Subcutaneous abdominal adipose tissue (tissue), 5 donors: ENCODE measurements at regions not wholly inside any gene's neighbourhood (a gene's known extent, or its start where the extent isn't known, plus 50 kb on each side); places are given as distances from the start of the nearest gene placed in this dataset.

ENCODE experiments used
- H3K27ac ChIP-seq: one replicate; pipeline ENCODE4 v1.7.0; 2013; ENCODE audit warnings: low read depth, mild to moderate bottlenecking, inconsistent platforms, low read length, moderate library complexity
- H3K27me3 ChIP-seq, 5 donors: one replicate each; pipeline ENCODE4 v1.7.0; 2013; ENCODE audit warnings: low read length in 5 of 5, inconsistent platforms in 1 of 5; ENCODE audit not compliant: control insufficient read depth in 5 of 5, insufficient read depth in 4 of 5
- H3K36me3 ChIP-seq, 5 donors: one replicate each; pipeline ENCODE4 v1.7.0; 2013; ENCODE audit warnings: low read length in 5 of 5; ENCODE audit not compliant: control insufficient read depth in 5 of 5, insufficient read depth in 5 of 5
- H3K4me1 ChIP-seq, 5 donors: one replicate each; pipeline ENCODE4 v1.7.0; 2013; ENCODE audit warnings: low read length in 5 of 5, mild to moderate bottlenecking in 3 of 5, moderate library complexity in 1 of 5; ENCODE audit not compliant: control insufficient read depth in 5 of 5, insufficient read depth in 5 of 5
- H3K4me3 ChIP-seq, 5 donors: one replicate each; pipeline ENCODE4 v1.7.0; 2013; ENCODE audit warnings: low read length in 5 of 5, low read depth in 1 of 5
- H3K9ac ChIP-seq, 5 donors: one replicate each; pipeline ENCODE4 v1.7.0; 2013; ENCODE audit warnings: low read length in 5 of 5, mild to moderate bottlenecking in 4 of 5, moderate library complexity in 3 of 5
- H3K9me3 ChIP-seq, 5 donors: one replicate each; pipeline ENCODE4 v1.7.0; 2013; ENCODE audit warnings: low read length in 5 of 5; ENCODE audit not compliant: control insufficient read depth in 5 of 5
- donor health status: healthy.
- donor health status: healthy.
- donor health status: healthy.
- donor health status: healthy.
- donor health status: healthy.

DNA sequence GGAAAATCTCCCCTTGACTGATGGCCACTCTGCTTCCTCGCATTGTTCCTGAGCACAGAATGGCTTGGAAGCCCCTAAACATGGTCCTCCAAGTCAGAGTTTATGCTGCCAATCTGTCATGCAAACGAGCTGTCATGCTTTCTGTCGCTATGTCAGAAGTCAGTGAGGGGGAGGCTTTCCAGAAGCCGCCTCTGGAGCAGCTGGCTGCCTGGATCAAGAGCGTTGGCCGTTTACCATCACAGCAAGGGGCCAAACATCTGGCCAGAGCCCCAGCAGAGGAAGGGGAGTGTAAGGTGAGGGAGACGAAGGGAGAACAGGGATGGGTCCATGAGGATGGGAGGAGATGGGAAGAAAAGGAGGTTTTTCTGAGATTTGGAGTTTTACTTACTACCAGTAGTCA is 372.6 kb upstream of the NR2F2 start:
- H3K4me1 ChIP-seq = no peaks in the 10 kb centered on the region
- H3K4me3 ChIP-seq = no peak overlapping the region
- H3K27me3 ChIP-seq = no peaks in the 10 kb centered on the region
- no peaks in the 10 kb centered on the region for H3K36me3 ChIP-seq
- peaks cover 2 to 15% (median 7%) of the 10 kb centered on the region in 5 donors for H3K9me3 ChIP-seq
- no peak overlapping the region for H3K27ac ChIP-seq
- H3K9ac ChIP-seq = no peak overlapping the region

DNA sequence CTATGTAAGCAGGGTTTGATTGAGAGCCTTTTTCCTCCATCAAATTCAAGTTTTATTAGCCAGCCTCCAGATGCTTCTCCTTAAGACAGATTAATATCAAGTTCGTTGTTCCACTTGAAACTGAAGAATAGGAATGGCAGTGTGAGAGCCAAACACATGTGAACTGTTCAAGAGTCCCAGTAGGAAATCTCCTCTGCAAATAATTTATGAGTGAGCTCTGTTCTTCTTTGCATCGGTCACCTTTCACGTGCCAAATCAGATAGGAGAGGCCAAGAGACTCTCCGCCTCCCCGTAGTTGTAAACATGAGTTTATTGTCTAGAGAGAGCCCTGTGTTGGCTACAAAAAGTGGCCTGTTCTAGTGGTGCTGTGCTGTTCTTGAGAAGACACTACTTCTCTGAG is 372.1 kb upstream of the NR2F2 start:
- Histone ChIP-seq H3K4me1 (no peaks in the 10 kb centered on the region), H3K9me3 (peaks cover 3 to 15% (median 7%) of the 10 kb centered on the region in 5 donors), H3K4me3 (no peak overlapping the region), H3K27me3 (no peaks in the 10 kb centered on the region), H3K9ac (no peak overlapping the region), H3K27ac (no peak overlapping the region), H3K36me3 (no peaks in the 10 kb centered on the region)

DNA sequence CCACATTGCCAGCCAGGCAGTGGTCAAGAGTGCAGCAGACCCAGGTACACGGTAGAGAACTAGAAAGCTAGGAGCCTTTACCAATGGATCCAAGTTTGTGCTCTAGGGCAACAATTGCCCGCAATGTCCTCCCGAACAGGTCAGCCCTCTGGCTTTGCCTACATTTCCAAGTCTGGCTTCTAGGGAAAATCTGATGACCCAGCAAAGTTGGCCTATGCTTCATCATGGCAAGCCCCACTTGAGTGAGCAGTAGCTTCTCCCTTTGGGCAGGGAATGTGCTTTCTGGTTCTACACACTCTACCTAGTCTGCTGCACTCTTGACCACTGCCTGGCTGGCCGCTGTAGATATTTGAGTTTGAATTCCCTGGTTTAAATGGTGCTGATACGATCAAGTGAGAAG is 361.6 kb upstream of the NR2F2 start:
- Histone ChIP-seq H3K4me1 (peaks cover 0 to 8% (median 0%) of the 10 kb centered on the region in 5 donors), H3K27me3 (no peaks in the 10 kb centered on the region)

DNA sequence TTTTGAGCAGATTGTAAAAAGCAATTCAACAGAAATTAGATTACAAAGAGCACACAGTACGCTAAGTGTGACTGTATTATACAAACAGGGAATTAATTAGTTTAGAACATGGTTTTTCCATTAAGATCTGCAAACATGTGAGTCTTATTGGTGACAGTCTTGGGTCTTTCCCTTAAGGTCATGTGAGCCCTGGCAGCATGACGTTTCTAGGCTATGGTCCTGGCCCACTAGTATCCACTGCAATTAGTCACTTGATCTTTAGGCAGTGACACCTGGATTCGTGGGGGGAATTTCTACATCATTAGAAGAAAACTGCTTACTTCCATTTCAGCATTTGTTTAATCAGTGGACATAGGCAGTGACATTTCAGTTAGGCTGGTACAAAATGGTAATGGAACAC is 360.2 kb upstream of the NR2F2 start:
- H3K9ac ChIP-seq = no peak overlapping the region
- no peak overlapping the region for H3K4me3 ChIP-seq
- no peak overlapping the region for H3K27ac ChIP-seq
- H3K27me3 ChIP-seq = no peaks in the 10 kb centered on the region
- H3K4me1 ChIP-seq = peaks cover 0 to 8% (median 0%) of the 10 kb centered on the region in 5 donors
- no peaks in the 10 kb centered on the region for H3K36me3 ChIP-seq
- peaks cover 0 to 5% (median 0%) of the 10 kb centered on the region in 5 donors for H3K9me3 ChIP-seq

More for the DNA sequence above, 361.6 kb upstream of the NR2F2 start:
- Histone ChIP-seq H3K9me3 (peaks cover 0 to 6% (median 3%) of the 10 kb centered on the region in 5 donors), H3K27ac (no peak overlapping the region), H3K4me3 (no peak overlapping the region), H3K36me3 (no peaks in the 10 kb centered on the region), H3K9ac (no peak overlapping the region)

DNA sequence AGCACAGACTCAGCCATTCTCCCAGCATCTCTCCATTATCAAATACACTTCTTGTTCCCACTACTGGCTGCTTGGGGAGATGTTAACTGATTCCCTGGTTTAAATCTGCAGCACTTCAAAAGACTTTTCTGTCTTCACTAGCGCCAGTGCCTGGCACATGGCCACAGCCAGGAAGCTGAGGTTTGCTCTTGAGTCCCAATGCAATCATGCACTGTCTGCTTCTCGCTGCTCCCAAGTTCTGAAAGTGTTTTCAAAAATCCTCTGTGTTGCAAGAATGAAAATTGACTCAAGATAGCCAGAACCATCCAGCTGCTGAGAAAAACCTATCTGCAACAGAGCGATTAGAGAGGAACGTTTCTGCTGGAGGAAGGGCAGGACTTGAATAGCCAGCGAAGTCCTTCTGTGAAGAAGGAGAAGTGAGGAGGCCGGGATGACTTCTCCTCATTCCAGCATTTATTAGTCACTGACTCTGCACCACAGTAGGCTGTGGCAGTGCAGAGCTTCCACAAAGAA is 358.4 kb upstream of the NR2F2 start:
- no peak overlapping the region for H3K9ac ChIP-seq
- H3K9me3 ChIP-seq = peaks cover 0 to 6% (median 4%) of the 10 kb centered on the region in 5 donors
- no peaks in the 10 kb centered on the region for H3K36me3 ChIP-seq
- H3K27me3 ChIP-seq = no peaks in the 10 kb centered on the region
- peak overlapping the region in 1 of 5 donors; percentile 4 for H3K4me3 ChIP-seq
- peaks cover 0 to 8% (median 0%) of the 10 kb centered on the region in 5 donors for H3K4me1 ChIP-seq
- no peak overlapping the region for H3K27ac ChIP-seq

DNA sequence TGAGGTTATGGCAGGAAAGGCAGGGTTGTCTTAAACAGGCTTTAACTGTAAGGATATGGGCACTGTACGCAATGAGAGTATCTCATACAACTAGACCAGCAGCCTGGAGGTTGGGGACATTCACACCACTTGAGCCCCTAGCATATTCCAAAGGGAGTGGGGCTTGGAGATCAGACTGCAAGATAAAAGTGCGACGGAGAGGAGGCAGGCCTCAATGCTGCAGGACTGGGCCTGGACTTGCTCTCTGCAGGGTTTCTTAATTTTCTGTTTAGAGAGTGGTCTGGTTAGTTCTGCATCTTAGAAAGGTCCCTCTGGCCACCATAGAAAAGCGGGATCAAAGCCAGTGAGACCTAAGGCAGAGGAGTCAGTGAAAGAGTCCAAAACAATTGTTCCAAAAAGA is 357.7 kb upstream of the NR2F2 start:
- peaks cover 0 to 8% (median 0%) of the 10 kb centered on the region in 5 donors for H3K4me1 ChIP-seq
- H3K9ac ChIP-seq = no peak overlapping the region
- no peaks in the 10 kb centered on the region for H3K36me3 ChIP-seq
- H3K4me3 ChIP-seq = no peak overlapping the region
- no peaks in the 10 kb centered on the region for H3K27me3 ChIP-seq
- H3K27ac ChIP-seq = no peak overlapping the region
- H3K9me3 ChIP-seq = peaks cover 0 to 6% (median 4%) of the 10 kb centered on the region in 5 donors

DNA sequence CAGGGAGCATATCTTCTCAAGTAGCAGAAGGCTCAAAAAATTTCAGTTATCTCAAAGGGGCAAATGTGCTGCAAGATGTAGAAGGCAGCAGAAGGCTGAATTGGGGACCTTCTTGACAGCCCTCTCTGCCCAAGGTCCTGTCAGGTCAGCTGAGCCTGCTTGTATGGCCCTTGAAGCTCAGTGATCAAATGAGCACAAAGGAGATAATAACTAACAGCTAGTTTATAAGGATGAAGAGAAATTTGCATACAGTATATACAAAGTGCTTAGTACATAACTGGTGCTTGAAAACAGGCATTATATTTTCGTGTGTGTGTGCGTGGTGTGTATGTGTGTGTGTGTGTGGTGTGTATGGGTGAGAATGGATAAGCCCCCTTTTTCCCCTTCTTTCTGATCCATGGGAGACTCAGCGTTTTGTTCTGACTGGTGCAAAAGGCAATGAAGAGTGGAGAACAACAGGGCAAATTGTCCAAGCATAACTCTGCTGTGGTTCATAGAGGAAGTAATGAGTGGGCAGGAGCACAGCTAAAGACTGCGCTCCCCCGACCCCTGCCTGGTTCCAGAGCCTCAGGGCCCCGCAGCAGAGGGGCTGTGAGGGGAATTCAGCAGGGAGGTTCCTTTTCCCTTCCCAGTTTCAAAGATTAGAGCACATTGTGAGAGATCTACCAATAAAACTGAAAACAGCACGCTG is 356.8 kb upstream of the NR2F2 start:
- Histone ChIP-seq H3K4me3 (no peak overlapping the region), H3K4me1 (peaks cover 0 to 8% (median 0%) of the 10 kb centered on the region in 5 donors), H3K9ac (no peak overlapping the region), H3K27ac (no peak overlapping the region), H3K27me3 (no peaks in the 10 kb centered on the region), H3K36me3 (no peaks in the 10 kb centered on the region), H3K9me3 (peaks cover 0 to 6% (median 4%) of the 10 kb centered on the region in 5 donors)

DNA sequence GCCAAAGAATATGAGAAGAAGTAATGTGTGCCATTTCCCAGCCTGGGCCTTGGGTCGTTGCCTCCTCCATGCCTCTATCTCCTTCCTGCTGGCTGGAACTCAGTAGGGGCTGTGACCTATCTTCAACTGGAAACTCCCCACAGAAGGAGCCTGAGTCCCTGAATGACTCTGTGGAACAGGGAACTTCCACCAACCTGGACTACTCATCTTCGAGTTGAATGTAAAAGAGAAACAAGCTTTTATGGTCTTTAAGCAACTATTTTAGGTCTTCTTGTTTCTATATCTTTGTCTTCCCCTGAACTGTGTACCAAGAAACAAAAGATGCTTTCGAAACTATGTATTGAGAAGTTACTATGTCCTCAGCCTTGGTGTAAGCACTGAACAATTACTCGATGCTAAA is 355.3 kb upstream of the NR2F2 start:
- H3K27me3 ChIP-seq = no peaks in the 10 kb centered on the region

DNA sequence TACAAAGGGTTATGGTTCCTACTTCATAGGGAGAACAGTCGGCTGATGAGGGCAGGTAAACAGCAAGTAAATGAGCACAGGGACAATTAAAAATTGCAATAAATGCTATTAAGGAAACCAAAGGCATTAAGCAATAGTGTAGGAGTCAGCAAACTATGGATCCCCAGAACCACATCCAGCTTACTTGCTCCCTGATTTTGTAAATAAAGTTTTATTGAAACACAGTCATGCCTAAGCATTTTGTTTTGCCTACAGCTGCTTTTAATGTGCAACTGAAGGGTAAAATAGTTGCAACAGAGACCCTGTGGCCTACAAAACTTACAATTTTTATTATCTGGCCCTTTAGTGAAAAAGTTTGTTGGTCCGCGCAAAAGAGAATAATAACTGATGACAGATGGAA is 351.2 kb upstream of the NR2F2 start:
- Histone ChIP-seq H3K9me3 (peaks cover 0 to 6% (median 4%) of the 10 kb centered on the region in 5 donors), H3K4me3 (no peak overlapping the region), H3K4me1 (no peaks in the 10 kb centered on the region), H3K27ac (no peak overlapping the region), H3K27me3 (no peaks in the 10 kb centered on the region), H3K9ac (no peak overlapping the region), H3K36me3 (no peaks in the 10 kb centered on the region)

More for the DNA sequence above, 355.3 kb upstream of the NR2F2 start:
- Histone ChIP-seq H3K9ac (no peak overlapping the region), H3K27ac (no peak overlapping the region), H3K9me3 (peaks cover 0 to 6% (median 4%) of the 10 kb centered on the region in 5 donors), H3K4me1 (peaks cover 0 to 8% (median 0%) of the 10 kb centered on the region in 5 donors), H3K4me3 (no peak overlapping the region), H3K36me3 (no peaks in the 10 kb centered on the region)

DNA sequence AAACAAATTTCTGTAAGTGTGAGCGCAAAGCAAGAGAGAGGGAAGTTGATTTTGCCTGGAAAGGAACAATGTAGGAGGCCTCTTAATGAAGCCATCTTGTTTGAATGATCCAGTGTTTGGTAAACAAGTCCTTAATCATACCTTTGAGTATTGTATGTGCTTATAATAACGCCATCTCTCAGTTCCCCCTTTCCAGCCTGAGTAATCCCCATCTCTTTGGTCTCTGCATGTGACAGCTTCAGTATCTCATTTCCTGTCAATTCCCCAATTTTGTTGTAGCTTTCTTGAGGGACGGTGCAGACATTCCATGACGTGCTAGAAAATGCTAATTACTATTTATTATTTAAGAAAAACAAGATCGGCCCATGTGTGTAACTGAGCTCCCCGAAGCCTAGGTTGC is 349.3 kb upstream of the NR2F2 start:
- Histone ChIP-seq H3K27me3 (no peaks in the 10 kb centered on the region), H3K9me3 (no peaks in the 10 kb centered on the region), H3K4me1 (no peaks in the 10 kb centered on the region), H3K9ac (no peak overlapping the region), H3K4me3 (no peak overlapping the region), H3K27ac (no peak overlapping the region), H3K36me3 (no peaks in the 10 kb centered on the region)
